BJ (cell line): ENCODE measurements at regions not wholly inside any gene's neighbourhood (a gene's known extent, or its start where the extent isn't known, plus 50 kb on each side); places are given as distances from the start of the nearest gene placed in this dataset.

ENCODE experiments used
- CTCF ChIA-PET: fragments of 350-600 bp; formaldehyde crosslinking; extraction: SDS; loops from one replicate; lab custom pipeline; 2021; ENCODE audit warnings: antibody characterized with exemption, inconsistent platforms; lab: Yijun Ruan, JAX
- POLR2A ChIA-PET: fragments of 300-600 bp; sonication (Branson Sonifier 250); formaldehyde crosslinking; extraction: SDS; loops from one replicate; lab custom pipeline; 2021; ENCODE audit warnings: antibody characterized with exemption; lab: Charles Lee
- DNase-seq: peaks from one replicate; pipeline ENCODE4 v3.0.0-alpha.2; 2011; ENCODE audit warnings: low read depth
- H3K27me3 ChIP-seq: 2 replicates; pipeline ENCODE4 v1.6.0; 2011; ENCODE audit warnings: low read length; ENCODE audit not compliant: control insufficient read depth, insufficient read depth
- H3K36me3 ChIP-seq: 2 replicates; pipeline ENCODE4 v1.5.1; 2011; ENCODE audit warnings: low read length; ENCODE audit not compliant: control insufficient read depth, insufficient read depth
- H3K4me3 ChIP-seq: 2 replicates; pipeline ENCODE4 v1.5.1; 2011; ENCODE audit warnings: low read depth, mild to moderate bottlenecking, control low read depth, low read length
- CTCF ChIP-seq: IDR thresholded peaks from 2 replicates; pipeline ENCODE4 v1.5.1; 2011; ENCODE audit warnings: low read depth, mild to moderate bottlenecking, control low read depth, inconsistent platforms, low read length, moderate library complexity; ENCODE audit not compliant: insufficient read depth

GRCh38 chr11:69233744-69234570, 60.0 kb upstream of the MYEOV start:
- no peaks in the 10 kb centered on the region for H3K36me3 ChIP-seq
- no peak for DNase-seq
- peaks cover 11% of the 10 kb centered on the region for H3K27me3 ChIP-seq
- no peak overlapping the region for H3K4me3 ChIP-seq
- TF ChIP-seq CTCF = no peak
- ChIA-PET CTCF (no interaction called here), POLR2A (no interaction called here)

DNA sequence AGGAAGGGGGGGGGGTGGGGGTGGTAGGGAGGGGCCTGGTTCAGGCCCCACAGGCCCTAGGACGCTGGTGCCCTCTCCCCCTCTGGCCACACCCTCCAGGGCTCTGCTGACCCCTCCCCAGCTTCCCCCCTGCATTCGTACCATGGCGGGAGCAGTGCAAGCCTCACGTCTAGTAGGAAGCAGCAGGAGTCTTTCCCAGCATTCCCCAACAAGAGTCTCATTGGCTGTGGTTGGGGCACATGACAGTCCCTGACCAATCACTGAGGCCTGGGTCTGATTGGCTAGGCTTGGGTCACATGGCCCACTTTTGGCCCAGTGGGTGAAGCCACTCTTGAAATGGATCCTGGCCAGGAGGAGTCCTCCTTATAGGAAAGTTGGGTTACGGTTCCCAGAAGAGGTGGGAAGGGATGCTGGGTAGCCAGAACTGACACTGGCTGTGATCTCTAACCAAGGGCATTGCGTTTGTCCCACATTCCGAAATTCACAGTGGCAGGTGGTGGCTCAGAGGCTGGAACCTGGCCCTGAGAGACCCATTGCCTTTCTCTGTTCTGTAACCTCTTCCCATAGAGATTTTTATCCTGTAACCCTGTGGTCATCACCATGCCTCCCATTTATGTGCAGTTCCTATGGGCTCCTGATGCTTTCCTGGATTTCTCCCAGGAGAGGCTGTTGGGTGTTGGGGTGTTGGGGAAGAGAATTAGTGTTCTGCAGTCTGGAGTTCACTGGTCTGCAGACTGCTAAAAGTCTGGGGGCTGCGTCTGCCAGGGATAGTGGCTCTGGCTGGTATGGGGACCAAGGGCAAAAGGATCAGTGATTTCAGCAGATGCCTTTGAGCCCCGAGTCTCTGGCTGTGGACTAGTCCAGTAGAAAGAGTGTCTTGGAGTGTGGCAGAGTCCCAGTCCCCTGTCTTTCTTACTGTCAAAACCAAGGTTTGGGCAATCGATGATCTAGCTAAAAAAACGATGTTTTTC, 58.9 kb upstream of the MYEOV start:
- TF ChIP-seq CTCF = no peak
- no peak for DNase-seq
- POLR2A ChIA-PET = no interaction called here
- Histone ChIP-seq H3K36me3 (no peaks in the 10 kb centered on the region), H3K4me3 (no peak overlapping the region), H3K27me3 (peaks cover 8% of the 10 kb centered on the region)
- CTCF ChIA-PET = no interaction called here

DNA sequence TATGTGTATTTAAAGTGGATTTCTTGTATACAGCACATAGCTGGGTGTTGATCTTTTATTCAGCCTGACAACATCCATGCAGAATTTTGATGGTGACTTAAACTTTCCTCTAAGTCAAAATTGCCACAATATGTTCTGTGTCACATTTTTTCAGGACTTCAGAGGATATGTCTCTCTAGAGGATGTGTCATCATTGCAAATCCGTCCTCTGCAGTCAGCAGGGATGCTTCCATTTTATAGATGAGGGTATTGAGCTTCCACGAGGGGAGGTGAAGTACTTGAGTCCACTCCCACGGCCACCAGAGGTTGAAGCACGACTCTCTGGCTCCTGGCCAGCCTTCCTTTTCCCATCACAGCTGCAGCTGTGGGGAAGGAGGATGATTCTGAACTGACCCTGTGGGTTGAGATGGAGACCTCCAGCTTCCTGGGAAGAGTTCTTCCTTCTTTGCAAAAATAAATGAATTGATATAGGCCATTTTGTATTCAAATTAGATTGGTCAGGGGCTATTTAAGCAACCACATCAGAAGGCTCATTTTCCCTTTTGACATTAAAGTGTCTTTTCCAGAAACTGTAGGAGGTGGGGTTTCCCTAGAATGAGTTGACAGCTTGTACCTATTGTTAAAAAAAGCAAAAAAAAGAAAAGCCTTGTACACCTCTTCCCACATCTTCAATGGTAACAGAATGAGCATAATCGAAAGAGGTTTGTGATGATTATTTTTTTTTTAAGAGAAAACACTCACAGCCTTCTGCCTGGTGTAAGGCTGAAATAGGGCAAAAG, 55.2 kb upstream of the MYEOV start:
- POLR2A ChIA-PET = no interaction called here
- no peak for TF ChIP-seq CTCF
- no peak for DNase-seq
- Histone ChIP-seq H3K36me3 (no peaks in the 10 kb centered on the region), H3K27me3 (peaks cover 6% of the 10 kb centered on the region), H3K4me3 (no peak overlapping the region)
- CTCF ChIA-PET = interaction anchor here (0.7 kb wide), 1 partner anchor 17 kb away, joined by 4 read pairs; no protein-coding TSS in a partner anchor

DNA sequence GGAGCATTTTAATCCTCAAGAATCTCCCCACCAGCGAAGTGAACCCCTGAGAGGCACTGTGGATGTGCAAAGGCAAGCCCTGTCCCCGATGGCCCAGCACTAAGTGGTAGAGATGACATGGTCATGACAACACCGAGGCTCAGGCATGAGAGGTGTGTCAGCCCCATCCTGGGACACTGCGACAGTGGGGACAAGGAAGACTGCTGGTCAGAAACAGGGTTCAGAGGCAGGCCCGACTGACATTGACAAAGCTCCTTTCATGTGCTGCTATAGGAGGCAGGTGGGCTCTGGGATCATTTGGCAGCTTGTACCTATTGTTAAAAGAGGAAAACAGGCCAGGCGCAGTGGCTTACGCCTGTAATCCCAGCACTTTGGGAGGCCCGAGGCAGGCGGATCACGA, 54.3 kb upstream of the MYEOV start:
- Histone ChIP-seq H3K36me3 (no peaks in the 10 kb centered on the region), H3K27me3 (peaks cover 6% of the 10 kb centered on the region), H3K4me3 (no peak overlapping the region)
- ChIA-PET CTCF (interaction anchor here (1.5 to 1.8 kb wide), 2 partner anchors 10 to 108 kb away, joined by 7 to 13 read pairs; no protein-coding TSS in a partner anchor), POLR2A (no interaction called here)
- no peak for DNase-seq
- no peak for TF ChIP-seq CTCF
